Ishikawa (cell line): ENCODE measurements at regions not wholly inside any gene's neighbourhood (a gene's known extent, or its start where the extent isn't known, plus 50 kb on each side); places are given as distances from the start of the nearest gene placed in this dataset.
A peak's percentile ranks its signal among the peaks of the same experiment; 100 is the strongest.

ENCODE experiments used
- CEBPB ChIP-seq: IDR thresholded peaks from 2 replicates; pipeline ENCODE4 v1.6.1; 2012
- CREB1 ChIP-seq: IDR thresholded peaks from 2 replicates; pipeline ENCODE4 v1.6.1; 2012; ENCODE audit warnings: low read depth
- EGR1 ChIP-seq: IDR thresholded peaks from 2 replicates; pipeline ENCODE4 v1.6.1; 2012
- EP300 ChIP-seq: IDR thresholded peaks from 2 replicates; pipeline ENCODE4 v1.6.1; 2012; ENCODE audit warnings: borderline replicate concordance
- FOXM1 ChIP-seq: IDR thresholded peaks from 2 replicates; pipeline ENCODE4 v1.6.1; 2012; ENCODE audit warnings: low read depth, borderline replicate concordance
- MAX ChIP-seq: IDR thresholded peaks from 2 replicates; pipeline ENCODE4 v1.6.1; 2012
- NFIC ChIP-seq: IDR thresholded peaks from 2 replicates; pipeline ENCODE4 v1.6.1; 2012
- RAD21 ChIP-seq: IDR thresholded peaks from 2 replicates; pipeline ENCODE4 v1.6.1; 2012; ENCODE audit warnings: low read depth
- REST ChIP-seq: IDR thresholded peaks from 2 replicates; pipeline ENCODE4 v1.6.1; 2012; ENCODE audit warnings: low read depth, mild to moderate bottlenecking
- TAF1 ChIP-seq: IDR thresholded peaks from 2 replicates; pipeline ENCODE4 v1.6.1; 2012; ENCODE audit warnings: low read depth, mild to moderate bottlenecking
- TCF12 ChIP-seq: IDR thresholded peaks from 2 replicates; pipeline ENCODE4 v1.6.1; 2012; ENCODE audit warnings: low read depth
- TEAD4 ChIP-seq: IDR thresholded peaks from 2 replicates; pipeline ENCODE4 v1.6.1; 2012
- USF1 ChIP-seq: IDR thresholded peaks from 2 replicates; pipeline ENCODE4 v1.6.1; 2012
- YY1 ChIP-seq: IDR thresholded peaks from 2 replicates; pipeline ENCODE4 v1.6.1; 2012; ENCODE audit warnings: low read depth
- ZBTB7A ChIP-seq: IDR thresholded peaks from 2 replicates; pipeline ENCODE4 v1.6.1; 2012; ENCODE audit warnings: low read depth

GRCh38 chrX:132294776-132295495, 75.7 kb upstream of the RAP2C start:
- no peak for TF ChIP-seq MAX
- TF ChIP-seq TAF1, result no peak
- TF ChIP-seq CEBPB, result no peak
- TF ChIP-seq NFIC, result no peak
- no peak for TF ChIP-seq EGR1
- TF ChIP-seq USF1, result no peak
- TF ChIP-seq REST, result no peak
- TF ChIP-seq FOXM1, result no peak
- no peak for TF ChIP-seq RAD21
- no peak for TF ChIP-seq EP300
- no peak for TF ChIP-seq YY1
- TF ChIP-seq CREB1, result no peak
- no peak for TF ChIP-seq TEAD4
- TF ChIP-seq TCF12, result no peak
- TF ChIP-seq ZBTB7A, result no peak

DNA sequence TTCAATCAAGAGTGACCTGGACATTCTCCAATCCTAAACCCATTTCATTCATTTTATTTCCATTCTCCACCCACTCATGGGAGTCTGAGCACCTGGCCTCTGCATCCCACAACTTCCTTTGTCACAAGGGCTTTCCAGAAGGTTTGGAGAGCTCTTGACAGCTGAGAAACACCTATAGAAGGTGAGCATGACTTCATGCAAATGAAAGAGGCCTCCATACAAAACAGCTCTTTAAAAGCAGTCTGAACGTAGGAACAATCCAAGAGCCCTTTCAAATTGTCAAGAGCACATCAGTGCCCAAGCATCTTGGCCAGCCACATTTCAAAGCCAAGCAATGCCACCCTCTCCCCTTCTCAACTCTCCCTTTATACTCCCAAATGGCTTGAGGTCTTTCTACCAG, 74.9 kb upstream of the RAP2C start:
- TF ChIP-seq REST (no peak), CREB1 (no peak), MAX (no peak), USF1 (no peak), RAD21 (no peak), YY1 (no peak), TCF12 (no peak), NFIC (no peak), FOXM1 (no peak), EP300 (no peak), EGR1 (no peak), TAF1 (no peak), TEAD4 (no peak), ZBTB7A (no peak), CEBPB (no peak)

GRCh38 chrX:132292793-132293192, 73.5 kb upstream of the RAP2C start:
- TF ChIP-seq NFIC (no peak), EGR1 (no peak), RAD21 (peak; percentile 56), ZBTB7A (no peak), REST (no peak)

DNA sequence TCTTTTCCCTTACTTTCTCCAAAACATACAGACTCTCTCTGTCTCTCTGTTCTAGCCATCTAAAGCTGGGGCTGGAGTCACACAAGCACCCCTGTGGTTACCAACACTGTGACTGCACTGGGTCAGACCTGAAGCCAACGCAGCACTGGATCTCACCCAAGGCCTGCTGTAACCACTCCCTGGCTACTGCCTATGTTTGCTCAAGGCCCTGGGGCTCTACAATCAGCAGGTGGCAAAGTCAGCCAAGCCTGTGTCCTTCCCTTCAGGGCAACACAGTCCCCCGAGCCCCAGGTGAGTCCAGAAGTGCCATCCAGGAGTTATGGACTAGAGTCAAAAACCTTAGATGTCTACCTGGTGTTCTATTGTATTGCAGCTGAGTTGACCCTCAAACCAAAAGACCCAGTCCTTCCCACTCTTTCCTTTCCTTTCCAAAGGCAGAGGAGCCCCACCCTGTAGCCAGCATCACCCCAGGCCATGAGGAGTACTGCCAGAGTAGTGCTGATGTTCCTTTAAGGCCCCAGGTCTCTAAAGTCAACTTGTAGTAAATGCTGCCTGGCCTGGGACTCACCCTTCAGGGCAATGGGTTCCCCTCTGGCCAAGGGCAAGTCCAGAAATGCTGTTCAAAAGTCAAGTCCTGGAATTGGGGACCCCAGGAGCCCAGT, 58.8 kb upstream of the RAP2C start:
- TF ChIP-seq CEBPB (no peak), ZBTB7A (no peak), REST (no peak), EP300 (no peak), YY1 (no peak), TAF1 (no peak), TEAD4 (no peak), RAD21 (no peak), MAX (no peak), EGR1 (no peak), FOXM1 (no peak), CREB1 (no peak), TCF12 (no peak), USF1 (no peak), NFIC (no peak)
